IPS DF 6.9 (cell line): ENCODE measurements at regions not wholly inside any gene's neighbourhood (a gene's known extent, or its start where the extent isn't known, plus 50 kb on each side); places are given as distances from the start of the nearest gene placed in this dataset.

Experiments used
- DNase-seq: peaks from one replicate; pipeline ENCODE4 v3.0.0-alpha.2; 2013; ENCODE audit warnings: low read depth, low spot score
- H3K27ac ChIP-seq: one replicate; pipeline ENCODE4 v1.5.1; 2013; ENCODE audit warnings: low read length, control low read depth
- H3K27me3 ChIP-seq: 2 replicates; pipeline ENCODE4 v1.6.1; 2013; ENCODE audit warnings: mild to moderate bottlenecking, low read length; ENCODE audit not compliant: control insufficient read depth, insufficient read depth
- H3K36me3 ChIP-seq: 2 replicates; pipeline ENCODE4 v1.6.1; 2013; ENCODE audit warnings: low read length; ENCODE audit not compliant: control insufficient read depth, insufficient read depth
- H3K4me1 ChIP-seq: 2 replicates; pipeline ENCODE4 v1.6.1; 2013; ENCODE audit warnings: low read length; ENCODE audit not compliant: control insufficient read depth, insufficient read depth
- H3K4me3 ChIP-seq: 2 replicates; pipeline ENCODE4 v1.5.1; 2013; ENCODE audit warnings: mild to moderate bottlenecking, low read length
- H3K9me3 ChIP-seq: 2 replicates; pipeline ENCODE4 v1.6.1; 2013; ENCODE audit warnings: low read length, inconsistent platforms; ENCODE audit not compliant: control insufficient read depth, insufficient read depth
- WGBS: extraction: QIAGEN DNeasy Blood & Tissue Kit; methylation state at CpG from one replicate; pipeline ENCODE4 v1.1.7; 2013; ENCODE audit warnings: mixed read lengths, missing lambda C conversion rate; ENCODE audit not compliant: insufficient read length, insufficient coverage; 5-methylcytosine and 5-hydroxymethylcytosine counted together

DNA sequence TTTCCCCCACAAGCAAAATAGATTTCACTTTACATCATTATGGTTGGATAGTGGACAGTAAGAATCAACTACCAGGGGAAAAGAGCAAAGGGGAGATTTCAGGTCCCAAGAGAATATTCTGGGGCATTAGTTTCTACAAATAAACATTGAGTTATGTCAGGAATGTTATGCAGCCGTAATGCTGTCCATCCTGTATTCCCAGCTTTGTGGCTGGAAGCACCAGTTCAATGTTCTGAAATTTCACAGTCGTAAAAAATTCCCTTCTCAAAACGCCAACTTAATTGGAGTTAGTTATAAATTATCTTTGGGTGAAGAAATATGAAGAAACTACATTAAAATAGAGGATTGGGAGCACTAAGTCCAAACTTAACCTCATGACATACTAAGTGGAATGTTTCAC is 141.5 kb upstream of the FIGN start:
- H3K27me3 ChIP-seq = no peaks in the 10 kb centered on the region
- H3K27ac ChIP-seq = no peak overlapping the region
- WGBS = no CpG with 5 or more reads among the region's 3 CpGs
- no peaks in the 10 kb centered on the region for H3K9me3 ChIP-seq
- H3K4me3 ChIP-seq = no peak overlapping the region
- H3K4me1 ChIP-seq = no peaks in the 10 kb centered on the region
- H3K36me3 ChIP-seq = no peaks in the 10 kb centered on the region
- no peak for DNase-seq

DNA sequence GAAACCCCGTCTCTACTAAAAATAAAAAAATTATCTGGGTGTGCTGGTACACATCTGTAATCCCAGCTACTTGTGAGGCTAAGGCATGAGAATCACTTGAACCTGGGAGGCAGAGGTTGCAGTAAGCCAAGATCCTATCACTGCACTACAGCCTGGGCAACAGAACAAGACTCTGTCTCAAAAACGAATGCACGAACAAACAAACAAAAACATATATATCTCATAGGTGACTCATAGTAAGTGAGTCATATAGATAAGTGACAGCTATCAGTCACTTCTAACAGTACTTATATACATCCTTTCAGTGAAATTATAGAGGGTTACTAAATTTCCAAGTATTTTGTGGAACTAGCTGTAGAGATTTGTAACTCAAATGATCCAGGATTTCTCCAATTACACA is 127.3 kb upstream of the FIGN start:
- no peak overlapping the region for H3K27ac ChIP-seq
- H3K4me1 ChIP-seq = no peaks in the 10 kb centered on the region
- DNase-seq = no peak
- no peaks in the 10 kb centered on the region for H3K27me3 ChIP-seq
- WGBS = no CpG with 5 or more reads among the region's 3 CpGs
- no peaks in the 10 kb centered on the region for H3K36me3 ChIP-seq
- no peak overlapping the region for H3K4me3 ChIP-seq
- no peaks in the 10 kb centered on the region for H3K9me3 ChIP-seq

DNA sequence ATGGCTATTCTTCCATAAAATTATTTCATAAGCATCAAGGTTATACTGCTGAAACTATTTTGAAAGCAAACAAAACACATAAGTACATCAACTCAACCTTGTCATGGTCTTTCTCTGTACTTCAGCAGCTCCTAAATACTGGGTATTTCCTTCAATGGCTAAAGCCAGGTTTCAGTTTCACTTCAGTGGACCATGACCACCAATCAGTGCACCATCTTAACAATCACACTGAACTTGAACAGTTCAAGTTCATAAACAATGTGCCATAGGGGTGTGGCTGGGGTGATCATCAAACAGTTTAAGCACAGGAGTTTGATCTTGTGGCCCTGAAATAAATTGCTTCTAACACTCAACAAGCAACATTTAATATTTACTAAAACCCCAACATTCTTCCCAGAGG is 124.1 kb upstream of the FIGN start:
- DNase-seq = no peak
- Histone ChIP-seq H3K27me3 (no peaks in the 10 kb centered on the region), H3K4me3 (no peak overlapping the region), H3K27ac (no peak overlapping the region), H3K4me1 (no peaks in the 10 kb centered on the region), H3K36me3 (no peaks in the 10 kb centered on the region), H3K9me3 (no peaks in the 10 kb centered on the region)

DNA sequence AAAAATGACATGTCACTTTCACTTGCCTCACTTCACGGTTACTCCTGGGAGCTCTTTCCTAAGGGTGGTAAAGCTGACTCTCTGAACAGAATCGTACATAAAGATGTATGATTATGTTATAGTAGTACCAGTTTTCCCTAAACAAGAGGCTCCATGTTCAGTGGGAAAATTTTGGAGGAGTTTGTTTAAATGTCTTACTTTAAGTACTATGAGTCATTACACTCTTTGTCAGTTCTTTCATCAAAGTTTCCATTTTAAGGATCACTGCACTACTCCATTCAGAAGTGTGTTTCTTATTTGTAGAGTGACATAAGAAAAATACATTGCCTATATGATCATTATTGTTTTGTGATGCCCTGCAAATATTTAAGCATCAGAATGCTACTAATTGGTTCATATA is 121.1 kb upstream of the FIGN start:
- no CpG with 5 or more reads among the region's 2 CpGs for WGBS
- no peak for DNase-seq
- Histone ChIP-seq H3K4me1 (no peaks in the 10 kb centered on the region), H3K36me3 (no peaks in the 10 kb centered on the region), H3K4me3 (no peak overlapping the region), H3K27me3 (no peaks in the 10 kb centered on the region), H3K27ac (no peak overlapping the region), H3K9me3 (no peaks in the 10 kb centered on the region)

DNA sequence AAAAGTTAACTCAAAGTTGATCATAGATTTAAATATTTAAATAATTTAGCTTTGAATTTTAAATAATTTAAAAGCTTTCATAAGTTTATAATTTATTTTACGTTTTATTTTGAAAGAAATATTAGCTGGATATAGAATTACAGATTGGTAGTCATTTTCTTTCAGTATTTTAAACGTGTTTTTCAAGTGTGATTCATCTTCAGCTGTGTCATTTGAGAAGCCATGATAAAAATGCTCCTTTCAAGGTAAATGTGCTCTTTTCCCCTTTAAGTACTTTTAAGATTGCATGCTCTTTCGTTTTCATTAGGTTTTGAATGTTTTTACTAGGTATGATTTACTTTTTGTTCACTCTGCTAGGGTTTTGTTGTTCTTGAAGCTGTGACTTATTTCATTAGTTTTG is 116.8 kb upstream of the FIGN start:
- no peaks in the 10 kb centered on the region for H3K4me1 ChIP-seq
- WGBS = 100% methylated on average over 2 of the region's 3 CpGs
- no peaks in the 10 kb centered on the region for H3K27me3 ChIP-seq
- no peak for DNase-seq
- no peak overlapping the region for H3K27ac ChIP-seq
- H3K9me3 ChIP-seq = no peaks in the 10 kb centered on the region
- no peak overlapping the region for H3K4me3 ChIP-seq
- no peaks in the 10 kb centered on the region for H3K36me3 ChIP-seq

DNA sequence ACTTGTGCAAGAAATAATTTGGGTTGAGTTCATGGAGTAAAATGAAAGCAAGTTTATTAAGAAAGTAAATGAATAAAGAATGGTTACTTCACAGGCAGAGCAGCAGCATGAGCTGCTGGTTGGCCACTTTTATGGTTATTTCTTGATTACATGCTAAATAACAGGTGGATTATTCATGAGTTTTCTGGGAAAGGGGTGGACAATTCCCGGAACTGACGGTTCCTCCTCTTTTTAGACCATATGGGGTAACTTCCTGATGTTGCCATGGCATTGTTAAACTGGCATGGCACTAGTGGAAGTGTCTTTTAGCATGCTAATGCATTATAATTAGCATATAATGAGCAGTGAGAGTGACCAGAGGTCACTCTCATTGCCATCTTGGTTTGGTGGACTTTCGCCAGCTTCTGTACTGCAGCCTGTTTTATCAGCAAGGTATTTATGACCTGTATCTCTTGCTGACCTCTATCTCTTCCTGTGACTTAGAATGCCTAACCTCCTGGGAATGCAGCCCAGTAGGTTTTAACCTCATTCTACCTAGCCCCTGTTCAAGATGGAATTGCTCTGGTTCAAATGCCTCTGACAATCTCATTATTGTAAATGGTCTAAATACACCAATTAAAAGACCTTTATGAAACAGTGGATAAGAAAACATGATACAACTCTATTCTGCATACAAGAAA is 114.1 kb upstream of the FIGN start:
- no peak overlapping the region for H3K27ac ChIP-seq
- no CpG with 5 or more reads among the region's 3 CpGs for WGBS

DNA sequence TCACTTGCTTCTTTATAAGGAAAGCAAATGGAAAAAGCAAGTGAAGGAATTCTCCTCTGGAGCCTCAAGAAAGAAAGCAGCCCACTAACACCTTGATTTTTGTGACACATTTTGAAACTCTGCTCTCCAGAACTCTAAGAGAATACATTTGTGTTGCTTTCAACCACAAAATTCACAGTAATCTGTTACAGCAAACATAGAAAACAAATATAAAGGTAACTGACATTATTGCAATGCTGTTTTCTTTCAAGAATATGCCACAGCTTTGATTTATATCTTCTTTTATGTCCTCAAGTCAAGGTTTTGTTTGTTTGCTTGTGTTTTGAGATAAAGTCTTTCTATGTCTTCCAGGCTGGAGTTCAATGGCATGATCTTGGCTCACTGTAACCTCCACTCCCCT is 103.1 kb upstream of the FIGN start:
- Histone ChIP-seq H3K36me3 (no peaks in the 10 kb centered on the region), H3K9me3 (no peaks in the 10 kb centered on the region), H3K27ac (no peak overlapping the region), H3K4me1 (no peaks in the 10 kb centered on the region), H3K4me3 (no peak overlapping the region), H3K27me3 (no peaks in the 10 kb centered on the region)
- DNase-seq = no peak

More for the DNA sequence above, 114.1 kb upstream of the FIGN start:
- Histone ChIP-seq H3K27me3 (no peaks in the 10 kb centered on the region), H3K4me3 (no peak overlapping the region), H3K9me3 (no peaks in the 10 kb centered on the region), H3K36me3 (no peaks in the 10 kb centered on the region), H3K4me1 (no peaks in the 10 kb centered on the region)
- no peak for DNase-seq

DNA sequence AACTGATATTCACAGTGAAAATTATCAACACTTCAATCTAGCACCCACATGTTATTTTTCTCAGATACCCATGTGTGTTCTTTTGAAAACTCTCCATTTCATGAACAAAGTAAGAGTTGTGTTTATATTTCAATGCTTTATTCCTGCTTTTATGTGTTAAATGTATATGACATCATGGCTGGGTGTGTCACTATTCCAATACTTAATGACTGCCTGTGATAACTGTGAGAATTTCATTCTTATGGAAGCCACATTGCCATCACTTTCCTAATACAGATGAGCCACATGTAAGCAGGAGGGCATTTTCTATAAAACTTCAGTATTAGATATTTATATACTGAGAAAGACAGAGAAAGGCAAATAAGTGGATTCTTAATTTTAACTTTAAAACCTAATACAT is 100.4 kb upstream of the FIGN start:
- Histone ChIP-seq H3K27ac (no peak overlapping the region), H3K9me3 (no peaks in the 10 kb centered on the region), H3K36me3 (no peaks in the 10 kb centered on the region), H3K4me1 (no peaks in the 10 kb centered on the region), H3K4me3 (no peak overlapping the region), H3K27me3 (no peaks in the 10 kb centered on the region)
- no peak for DNase-seq

DNA sequence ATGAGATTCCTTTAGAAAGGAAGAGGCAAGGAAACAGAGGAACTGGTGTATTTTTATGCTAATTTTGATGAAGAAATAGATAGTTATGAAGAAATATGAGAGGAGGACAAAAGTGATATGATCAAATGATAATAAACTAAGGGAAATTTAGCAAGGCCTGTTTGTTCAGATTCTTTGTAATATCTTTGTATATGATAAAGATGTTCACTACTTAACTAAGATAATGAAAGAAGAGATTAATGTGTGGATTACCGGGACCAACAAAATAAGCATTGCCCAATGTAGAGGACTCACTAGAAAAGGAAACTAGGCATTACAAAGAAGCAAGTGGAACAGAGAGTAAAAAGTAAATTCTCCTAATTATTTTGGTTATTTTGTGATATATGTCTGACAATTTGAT is 99.0 kb upstream of the FIGN start:
- no peak overlapping the region for H3K27ac ChIP-seq
- WGBS = no CpG with 5 or more reads among the region's 1 CpG
- no peaks in the 10 kb centered on the region for H3K36me3 ChIP-seq
- H3K4me1 ChIP-seq = no peaks in the 10 kb centered on the region
- DNase-seq = no peak
- no peaks in the 10 kb centered on the region for H3K9me3 ChIP-seq
- H3K27me3 ChIP-seq = no peaks in the 10 kb centered on the region
- no peak overlapping the region for H3K4me3 ChIP-seq

DNA sequence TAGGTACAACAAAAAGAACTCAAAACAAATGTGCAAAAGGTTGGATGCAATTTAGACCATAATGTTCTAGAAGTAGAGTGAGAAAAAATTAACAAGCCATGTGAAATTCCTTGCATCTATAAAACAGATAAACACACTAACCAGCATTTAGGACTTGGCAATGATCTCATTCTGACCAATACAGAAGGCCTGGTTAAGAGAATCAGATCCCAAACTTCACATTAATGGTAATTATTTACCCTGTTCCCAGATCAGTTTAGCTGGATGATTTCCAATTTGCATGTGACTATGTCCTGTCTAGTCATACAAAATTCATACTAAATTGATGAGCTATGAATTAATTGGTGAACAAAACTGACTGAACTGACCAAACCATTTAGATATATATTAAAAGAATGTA is 98.4 kb upstream of the FIGN start:
- Histone ChIP-seq H3K4me1 (no peaks in the 10 kb centered on the region), H3K4me3 (no peak overlapping the region), H3K27me3 (no peaks in the 10 kb centered on the region), H3K36me3 (no peaks in the 10 kb centered on the region), H3K27ac (no peak overlapping the region), H3K9me3 (no peaks in the 10 kb centered on the region)
- DNase-seq = no peak

DNA sequence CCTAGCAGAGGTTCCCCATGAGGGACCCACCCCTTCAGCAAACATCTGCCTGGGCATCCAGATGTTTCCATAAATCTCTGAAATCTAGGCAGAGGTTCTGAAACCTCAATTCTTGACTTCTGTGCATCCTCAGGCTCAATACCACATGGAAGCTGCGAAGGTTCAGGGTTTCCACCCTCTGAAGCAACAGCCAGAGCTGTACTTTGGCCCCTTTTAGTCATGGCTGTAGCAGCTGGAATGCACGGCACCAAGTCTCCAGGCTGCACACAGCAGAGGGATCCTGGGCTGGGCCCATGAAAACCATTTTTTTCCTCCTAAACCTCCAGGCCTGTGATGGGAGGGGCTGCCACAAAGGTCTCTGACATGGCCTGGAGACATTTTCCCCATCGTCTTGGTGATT is 93.0 kb upstream of the FIGN start:
- no peak for DNase-seq
- no peaks in the 10 kb centered on the region for H3K36me3 ChIP-seq
- H3K27me3 ChIP-seq = no peaks in the 10 kb centered on the region
- no peak overlapping the region for H3K4me3 ChIP-seq
- no CpG with 5 or more reads among the region's 3 CpGs for WGBS
- H3K9me3 ChIP-seq = no peaks in the 10 kb centered on the region
- H3K4me1 ChIP-seq = no peaks in the 10 kb centered on the region
- no peak overlapping the region for H3K27ac ChIP-seq
